ENCODE measurements at regions not wholly inside any gene's neighbourhood (a gene's known extent, or its start where the extent isn't known, plus 50 kb on each side); places are given as distances from the start of the nearest gene placed in this dataset.

GRCh38 chr6:156562019-156562418 is 215.2 kb upstream of the ARID1B start:
- 70% methylated on average over 3 of the region's 13 CpGs for WGBS (ENCODE audit: insufficient coverage, low coverage, low lambda C conversion rate, missing lambda C conversion rate)
- no peaks in the 10 kb centered on the region for H3K4me1 ChIP-seq
- ATAC-seq: no peak
- H3K27ac ChIP-seq: no peak overlapping the region
- TF ChIP-seq, protein P1, sequence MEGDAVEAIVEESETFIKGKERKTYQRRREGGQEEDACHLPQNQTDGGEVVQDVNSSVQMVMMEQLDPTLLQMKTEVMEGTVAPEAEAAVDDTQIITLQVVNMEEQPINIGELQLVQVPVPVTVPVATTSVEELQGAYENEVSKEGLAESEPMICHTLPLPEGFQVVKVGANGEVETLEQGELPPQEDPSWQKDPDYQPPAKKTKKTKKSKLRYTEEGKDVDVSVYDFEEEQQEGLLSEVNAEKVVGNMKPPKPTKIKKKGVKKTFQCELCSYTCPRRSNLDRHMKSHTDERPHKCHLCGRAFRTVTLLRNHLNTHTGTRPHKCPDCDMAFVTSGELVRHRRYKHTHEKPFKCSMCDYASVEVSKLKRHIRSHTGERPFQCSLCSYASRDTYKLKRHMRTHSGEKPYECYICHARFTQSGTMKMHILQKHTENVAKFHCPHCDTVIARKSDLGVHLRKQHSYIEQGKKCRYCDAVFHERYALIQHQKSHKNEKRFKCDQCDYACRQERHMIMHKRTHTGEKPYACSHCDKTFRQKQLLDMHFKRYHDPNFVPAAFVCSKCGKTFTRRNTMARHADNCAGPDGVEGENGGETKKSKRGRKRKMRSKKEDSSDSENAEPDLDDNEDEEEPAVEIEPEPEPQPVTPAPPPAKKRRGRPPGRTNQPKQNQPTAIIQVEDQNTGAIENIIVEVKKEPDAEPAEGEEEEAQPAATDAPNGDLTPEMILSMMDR (IDR thresholded peaks at IDR 0.05): no peak
- no peak for TF ChIP-seq POLR2A (IDR thresholded peaks at IDR 0.05)
- H3K9me3 ChIP-seq: no peaks in the 10 kb centered on the region
- intact Hi-C loops (cut with DNase I): loop anchor here in 1 of 2 donors (10.0 kb wide), 2 partner anchors 213 to 483 kb away; partner anchors contain the start of gene ARID1B
- no peaks in the 10 kb centered on the region for H3K27me3 ChIP-seq
- H3K4me3 ChIP-seq: no peak overlapping the region
- H3K36me3 ChIP-seq: no peaks in the 10 kb centered on the region
- DNase-seq: no peak

DNA sequence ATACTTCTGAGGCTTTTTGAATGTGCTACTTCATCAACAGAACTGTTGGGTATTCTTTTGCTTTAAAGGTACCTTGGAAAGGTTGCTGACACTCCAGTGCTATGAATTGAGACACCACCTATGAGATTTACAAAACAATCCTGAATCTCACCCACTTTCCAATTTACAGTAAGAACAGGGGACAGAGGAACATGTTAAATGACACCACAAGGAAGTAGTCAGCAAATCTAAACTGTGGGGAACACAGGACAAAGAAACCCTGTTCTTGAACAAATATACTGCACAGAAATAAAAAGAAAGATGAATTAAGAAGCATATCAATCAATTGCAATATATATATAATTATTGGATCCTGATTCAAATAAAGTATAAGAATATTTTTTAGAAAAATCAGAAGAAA is 216.7 kb upstream of the ARID1B start:
- Histone ChIP-seq H3K36me3 (no peaks in the 10 kb centered on the region), H3K4me1 (no peaks in the 10 kb centered on the region), H3K4me3 (no peak overlapping the region), H3K27me3 (no peaks in the 10 kb centered on the region), H3K9me3 (no peaks in the 10 kb centered on the region), H3K27ac (no peak overlapping the region)
- no peak for DNase-seq
- intact Hi-C loops (cut with DNase I): loop anchor here in 1 of 2 donors (10.0 kb wide), 2 partner anchors 214 to 484 kb away; partner anchors contain the start of gene ARID1B
- TF ChIP-seq, protein P1 (IDR thresholded peaks at IDR 0.05): no peak
- TF ChIP-seq POLR2A (IDR thresholded peaks at IDR 0.05): no peak
- no peak for ATAC-seq

- DNase-seq (no peak), ATAC-seq (no peak)
- intact Hi-C loops (cut with DNase I): no loop called here
- H3K9me3 ChIP-seq: no peaks in the 10 kb centered on the region
- TF ChIP-seq POLR2A (IDR thresholded peaks at IDR 0.05): no peak
- TF ChIP-seq, protein P1 (IDR thresholded peaks at IDR 0.05): no peak
- no peaks in the 10 kb centered on the region for H3K36me3 ChIP-seq
- WGBS (ENCODE audit: insufficient coverage, low coverage, low lambda C conversion rate, missing lambda C conversion rate): 59% methylated on average over 4 of the region's 4 CpGs
- H3K4me3 ChIP-seq: no peak overlapping the region
- no peaks in the 10 kb centered on the region for H3K4me1 ChIP-seq
- no peak overlapping the region for H3K27ac ChIP-seq
- no peaks in the 10 kb centered on the region for H3K27me3 ChIP-seq
Observed at GRCh38 chr6:156559162-156559690, 218.0 kb upstream of the ARID1B start.

DNA sequence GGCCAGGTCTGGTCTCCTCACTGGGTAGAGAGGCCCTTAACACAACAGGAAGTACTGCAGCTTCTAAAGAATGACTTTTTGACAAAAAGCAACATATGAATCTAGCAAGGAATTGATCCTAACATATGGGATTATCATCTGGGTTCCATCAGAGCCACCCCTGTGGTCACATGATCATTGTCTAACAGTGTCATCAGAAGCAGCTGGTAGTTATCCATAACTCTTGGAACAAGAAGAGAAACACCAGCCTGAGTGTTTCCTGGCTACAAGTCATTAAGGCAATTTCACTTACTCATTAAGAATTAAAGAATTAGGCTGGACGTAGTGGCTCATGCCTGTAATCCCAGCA is 219.3 kb upstream of the ARID1B start:
- no peaks in the 10 kb centered on the region for H3K36me3 ChIP-seq
- no CpG with 5 or more reads among the region's 1 CpG for WGBS (ENCODE audit: insufficient coverage, low coverage, low lambda C conversion rate, missing lambda C conversion rate)
- no peak overlapping the region for H3K27ac ChIP-seq
- H3K27me3 ChIP-seq: no peaks in the 10 kb centered on the region
- intact Hi-C loops (cut with DNase I): no loop called here
- no peaks in the 10 kb centered on the region for H3K4me1 ChIP-seq
- DNase-seq (no peak), ATAC-seq (no peak)
- no peak for TF ChIP-seq POLR2A (IDR thresholded peaks at IDR 0.05)
- TF ChIP-seq, protein P1 (IDR thresholded peaks at IDR 0.05): no peak
- H3K9me3 ChIP-seq: no peaks in the 10 kb centered on the region
- no peak overlapping the region for H3K4me3 ChIP-seq
